Memory B cell (primary cell): ENCODE measurements at regions not wholly inside any gene's neighbourhood (a gene's known extent, or its start where the extent isn't known, plus 50 kb on each side); places are given as distances from the start of the nearest gene placed in this dataset.

ENCODE experiments used
- ATAC-seq: fragments of 150-1000 bp; cut with Tn5 transposase; 2 replicates; pipeline ENCODE4 v1.10.0; 2021; ENCODE audit warnings: low read depth, mild to moderate bottlenecking, moderate library complexity
- DNase-seq, 2 donors: peaks; one replicate each; pipeline ENCODE4 v3.0.0; 2022; ENCODE audit warnings: low spot score in 2 of 2
- H3K27ac Mint-ChIP-seq: one replicate; pipeline ENCODE4 v1.8.0; 2022; ENCODE audit warnings: mild to moderate bottlenecking, moderate library complexity, mixed read lengths
- H3K27me3 Mint-ChIP-seq: one replicate; pipeline ENCODE4 v1.8.0; 2022; ENCODE audit warnings: mixed read lengths
- H3K36me3 Mint-ChIP-seq: one replicate; pipeline ENCODE4 v1.8.0; 2022; ENCODE audit warnings: mild to moderate bottlenecking, mixed read lengths
- H3K4me1 Mint-ChIP-seq: one replicate; pipeline ENCODE4 v1.8.0; 2022; ENCODE audit warnings: mixed read lengths
- H3K4me3 Mint-ChIP-seq: one replicate; pipeline ENCODE4 v1.8.0; 2022; ENCODE audit warnings: mild to moderate bottlenecking, moderate library complexity, mixed read lengths
- H3K9me3 Mint-ChIP-seq: one replicate; pipeline ENCODE4 v1.8.0; 2022; ENCODE audit warnings: mixed read lengths

DNA sequence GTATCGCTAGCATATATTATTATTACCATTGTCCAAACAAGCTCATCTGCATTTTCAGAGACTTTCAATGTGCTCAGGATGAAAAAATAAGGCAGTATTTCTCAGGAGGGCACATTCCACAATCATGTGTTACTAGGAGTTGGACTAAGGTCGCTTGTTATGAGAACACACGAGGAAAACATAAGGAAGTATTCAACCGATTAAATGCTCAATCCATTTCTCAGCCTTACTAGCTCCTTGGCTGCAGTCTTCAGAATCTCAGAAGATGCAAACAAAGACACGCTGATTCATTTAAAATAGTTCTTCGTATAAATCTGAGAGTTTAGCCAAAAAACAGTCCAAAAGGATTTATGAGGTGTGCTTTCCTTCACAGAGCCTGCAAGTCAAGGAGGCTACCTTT lies 82.0 kb upstream of the JAK1 start:
- Mint-ChIP-seq H3K27me3 (no peaks in the 10 kb centered on the region), H3K9me3 (no peaks in the 10 kb centered on the region), H3K27ac (no peak overlapping the region), H3K36me3 (peaks cover 5% of the 10 kb centered on the region), H3K4me1 (peaks cover 10% of the 10 kb centered on the region), H3K4me3 (no peak overlapping the region)
- no peak for ATAC-seq
- DNase-seq, result no peak

DNA sequence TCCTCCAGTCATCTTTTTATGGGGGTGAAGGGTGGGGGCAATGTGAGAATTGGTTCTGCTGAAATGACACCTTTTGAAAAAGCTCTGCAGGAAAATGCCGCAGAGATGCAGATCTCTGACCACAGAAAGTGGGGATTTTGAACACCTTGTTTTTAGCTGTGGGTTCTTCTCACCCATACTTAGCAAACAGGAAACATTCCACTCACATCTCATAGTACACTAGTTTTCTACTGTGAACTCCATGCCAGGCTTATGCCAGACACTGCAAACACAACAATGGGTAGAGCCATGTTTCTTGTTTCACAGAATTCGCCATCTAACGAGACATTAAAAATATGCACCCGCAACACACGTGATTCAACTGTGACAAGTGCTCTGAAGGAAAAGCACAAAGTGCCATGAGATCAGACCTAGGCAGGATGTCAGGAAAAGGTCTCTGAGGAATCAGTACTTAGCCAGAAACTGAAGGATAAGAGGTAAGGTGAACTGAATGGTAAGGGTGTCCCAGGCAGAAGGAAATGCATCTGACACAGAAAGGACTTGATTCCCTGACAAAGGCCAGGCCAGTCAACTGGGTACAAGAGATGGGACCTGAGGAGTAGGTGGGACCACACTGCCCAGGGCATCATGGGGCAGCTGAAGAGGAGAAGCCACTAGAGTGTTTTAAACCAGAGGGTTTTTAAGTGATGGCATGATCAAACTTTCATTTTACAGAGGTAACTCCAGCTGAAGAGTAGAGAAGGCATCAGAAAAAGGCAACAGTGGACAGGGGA lies 83.8 kb upstream of the JAK1 start:
- Mint-ChIP-seq H3K4me3 (no peak overlapping the region), H3K27me3 (no peaks in the 10 kb centered on the region), H3K36me3 (peaks cover 7% of the 10 kb centered on the region), H3K9me3 (no peaks in the 10 kb centered on the region), H3K27ac (no peak overlapping the region), H3K4me1 (peaks cover 7% of the 10 kb centered on the region)
- no peak for DNase-seq
- no peak for ATAC-seq

DNA sequence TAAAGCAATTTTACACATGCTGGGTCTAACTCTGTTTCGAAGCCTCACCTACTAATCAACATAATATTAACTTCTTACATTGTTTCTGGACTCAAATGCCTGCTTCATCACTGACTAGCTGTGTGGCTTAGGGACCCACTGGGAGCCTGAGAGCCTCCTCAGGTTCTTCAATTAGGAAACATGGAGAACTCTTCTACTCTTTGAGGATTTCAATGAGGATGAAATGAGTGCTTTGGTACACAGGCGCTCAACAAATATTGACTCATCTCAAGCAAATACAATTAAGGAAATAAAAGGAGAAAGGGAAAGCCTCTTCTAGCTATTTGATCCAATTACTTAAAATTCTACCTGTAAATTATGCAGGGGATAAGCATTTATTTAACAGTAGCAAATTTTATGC lies 84.4 kb upstream of the JAK1 start:
- DNase-seq (no peak), ATAC-seq (no peak)
- peaks cover 7% of the 10 kb centered on the region for H3K4me1 Mint-ChIP-seq
- no peak overlapping the region for H3K27ac Mint-ChIP-seq
- H3K9me3 Mint-ChIP-seq, result no peaks in the 10 kb centered on the region
- H3K36me3 Mint-ChIP-seq, result peaks cover 11% of the 10 kb centered on the region
- no peak overlapping the region for H3K4me3 Mint-ChIP-seq
- no peaks in the 10 kb centered on the region for H3K27me3 Mint-ChIP-seq

DNA sequence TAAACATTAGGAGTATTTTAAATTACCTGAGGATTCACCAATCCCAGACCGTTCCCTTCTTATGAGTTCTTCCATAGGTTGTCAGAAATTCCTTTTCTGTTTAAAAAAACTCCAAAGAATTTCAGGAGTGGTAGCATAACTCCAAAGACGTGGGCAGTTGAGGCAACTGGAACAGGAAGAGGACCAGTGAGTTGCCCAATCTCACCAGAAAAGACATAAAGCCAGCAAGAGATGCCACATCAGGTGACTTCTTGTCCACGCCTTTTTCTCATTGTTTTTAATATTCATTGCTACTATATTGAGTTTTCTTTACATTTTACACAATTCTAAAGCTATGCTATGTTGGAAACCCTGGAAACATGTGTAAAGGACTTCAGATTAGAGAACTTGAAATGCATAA lies 88.1 kb upstream of the JAK1 start:
- Mint-ChIP-seq H3K27ac (no peak overlapping the region), H3K9me3 (no peaks in the 10 kb centered on the region), H3K4me1 (peaks cover 4% of the 10 kb centered on the region), H3K27me3 (no peaks in the 10 kb centered on the region), H3K36me3 (peaks cover 23% of the 10 kb centered on the region), H3K4me3 (no peak overlapping the region)
- ATAC-seq, result no peak
- DNase-seq, result no peak

- H3K27me3 Mint-ChIP-seq, result no peaks in the 10 kb centered on the region
- H3K27ac Mint-ChIP-seq, result no peak overlapping the region
- no peak for DNase-seq
- H3K4me3 Mint-ChIP-seq, result no peak overlapping the region
- H3K36me3 Mint-ChIP-seq, result peaks cover 23% of the 10 kb centered on the region
- peaks cover 7% of the 10 kb centered on the region for H3K4me1 Mint-ChIP-seq
- no peak for ATAC-seq
- no peaks in the 10 kb centered on the region for H3K9me3 Mint-ChIP-seq
Measured at GRCh38 chr1:65055747-65056146, 89.4 kb upstream of the JAK1 start.

GRCh38 chr1:65056234-65056633 lies 89.9 kb upstream of the JAK1 start:
- no peaks in the 10 kb centered on the region for H3K27me3 Mint-ChIP-seq
- H3K9me3 Mint-ChIP-seq, result no peaks in the 10 kb centered on the region
- no peak overlapping the region for H3K4me3 Mint-ChIP-seq
- H3K27ac Mint-ChIP-seq, result no peak overlapping the region
- no peak for DNase-seq
- H3K4me1 Mint-ChIP-seq, result peaks cover 9% of the 10 kb centered on the region
- no peak for ATAC-seq
- peaks cover 23% of the 10 kb centered on the region for H3K36me3 Mint-ChIP-seq

DNA sequence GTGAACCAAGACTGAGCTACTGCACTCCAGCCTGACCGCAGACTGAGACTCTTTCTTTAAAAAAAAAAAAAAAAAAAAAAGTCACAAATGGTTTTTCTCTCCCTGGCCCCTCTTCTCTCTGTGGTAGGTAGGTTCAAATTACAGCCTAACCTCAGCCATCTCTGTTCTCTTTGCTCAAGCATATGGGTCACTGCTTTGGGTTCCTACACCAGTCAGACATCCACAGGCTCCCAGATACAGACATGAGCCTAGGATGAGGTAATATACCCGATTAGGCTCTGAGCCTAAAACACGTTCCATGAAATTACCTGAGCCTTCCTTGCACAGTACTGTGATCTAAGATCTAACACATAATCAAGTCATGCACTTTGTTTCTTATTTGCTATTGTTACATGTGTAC lies 90.5 kb upstream of the JAK1 start:
- DNase-seq (no peak), ATAC-seq (no peak)
- no peak overlapping the region for H3K4me3 Mint-ChIP-seq
- peak overlapping the region; percentile 62 for H3K27ac Mint-ChIP-seq
- H3K9me3 Mint-ChIP-seq, result no peaks in the 10 kb centered on the region
- H3K4me1 Mint-ChIP-seq, result peaks cover 9% of the 10 kb centered on the region
- H3K36me3 Mint-ChIP-seq, result peaks cover 23% of the 10 kb centered on the region
- H3K27me3 Mint-ChIP-seq, result no peaks in the 10 kb centered on the region

- H3K4me3 Mint-ChIP-seq, result no peak overlapping the region
- no peaks in the 10 kb centered on the region for H3K27me3 Mint-ChIP-seq
- H3K4me1 Mint-ChIP-seq, result peaks cover 28% of the 10 kb centered on the region
- H3K27ac Mint-ChIP-seq, result no peak overlapping the region
- DNase-seq (no peak), ATAC-seq (no peak)
- H3K36me3 Mint-ChIP-seq, result peaks cover 23% of the 10 kb centered on the region
- H3K9me3 Mint-ChIP-seq, result no peaks in the 10 kb centered on the region
Measured at GRCh38 chr1:65059930-65060538, 88.0 kb upstream of the AK4 start.

DNA sequence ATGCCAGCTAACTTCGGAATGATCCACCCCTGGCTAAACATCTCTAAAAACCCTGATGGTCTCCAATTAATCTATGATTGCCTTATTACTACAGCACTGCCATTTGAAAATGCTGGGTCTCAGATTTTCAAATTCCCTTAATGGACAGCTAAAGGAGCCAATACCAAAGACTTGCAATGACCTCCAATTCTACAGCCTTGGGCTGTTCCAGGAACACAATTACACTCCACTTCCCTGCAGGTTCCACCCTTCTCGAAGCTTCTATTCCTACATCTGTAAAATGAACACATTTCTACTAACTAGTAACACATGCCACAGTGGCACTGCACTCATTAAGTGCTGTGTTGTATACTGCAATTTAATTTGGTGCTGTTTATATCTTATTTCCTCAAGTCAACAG lies 85.7 kb upstream of the AK4 start:
- peaks cover 7% of the 10 kb centered on the region for H3K36me3 Mint-ChIP-seq
- H3K4me1 Mint-ChIP-seq, result peaks cover 38% of the 10 kb centered on the region
- no peaks in the 10 kb centered on the region for H3K9me3 Mint-ChIP-seq
- ATAC-seq (no peak), DNase-seq (no peak)
- H3K4me3 Mint-ChIP-seq, result no peak overlapping the region
- H3K27ac Mint-ChIP-seq, result peak overlapping the region; percentile 56
- no peaks in the 10 kb centered on the region for H3K27me3 Mint-ChIP-seq

DNA sequence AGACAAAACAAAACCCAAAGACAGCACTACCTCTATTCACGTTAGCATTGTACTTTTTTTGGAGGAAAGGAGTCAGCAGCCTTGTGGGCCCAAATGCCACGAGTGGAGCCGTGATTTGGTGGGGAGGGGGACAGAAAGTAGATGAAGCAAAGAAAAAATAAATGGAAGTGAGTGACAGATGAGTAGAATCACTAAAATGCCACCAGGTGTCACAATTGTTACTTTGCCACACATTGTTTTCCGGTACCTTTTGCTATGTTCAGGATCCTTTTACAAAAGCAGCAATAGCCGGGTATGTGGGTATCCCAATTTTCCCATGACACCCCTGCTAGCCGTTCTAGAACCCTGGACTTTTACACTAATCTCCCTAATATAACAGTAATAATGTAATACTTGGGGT lies 85.0 kb upstream of the AK4 start:
- Mint-ChIP-seq H3K4me3 (no peak overlapping the region), H3K4me1 (peaks cover 38% of the 10 kb centered on the region), H3K36me3 (peaks cover 4% of the 10 kb centered on the region), H3K9me3 (no peaks in the 10 kb centered on the region), H3K27ac (peak overlapping the region; percentile 56), H3K27me3 (no peaks in the 10 kb centered on the region)
- no peak for DNase-seq
- ATAC-seq, result no peak

GRCh38 chr1:65064981-65065380 lies 83.0 kb upstream of the AK4 start:
- Mint-ChIP-seq H3K9me3 (no peaks in the 10 kb centered on the region), H3K27me3 (no peaks in the 10 kb centered on the region), H3K36me3 (peaks cover 3% of the 10 kb centered on the region), H3K27ac (peak overlapping the region; percentile 99), H3K4me1 (peaks cover 40% of the 10 kb centered on the region), H3K4me3 (peak overlapping the region; percentile 98)
- ATAC-seq, result no peak
- DNase-seq, result no peak

GRCh38 chr1:65065524-65066418 lies 82.2 kb upstream of the AK4 start:
- Mint-ChIP-seq H3K27ac (peak overlapping the region; percentile 99), H3K4me3 (peak overlapping the region; percentile 98), H3K27me3 (no peaks in the 10 kb centered on the region), H3K36me3 (peaks cover 3% of the 10 kb centered on the region), H3K9me3 (no peaks in the 10 kb centered on the region), H3K4me1 (peaks cover 41% of the 10 kb centered on the region)
- ATAC-seq (no peak), DNase-seq (peak in 1 of 2 donors; percentile 25)

DNA sequence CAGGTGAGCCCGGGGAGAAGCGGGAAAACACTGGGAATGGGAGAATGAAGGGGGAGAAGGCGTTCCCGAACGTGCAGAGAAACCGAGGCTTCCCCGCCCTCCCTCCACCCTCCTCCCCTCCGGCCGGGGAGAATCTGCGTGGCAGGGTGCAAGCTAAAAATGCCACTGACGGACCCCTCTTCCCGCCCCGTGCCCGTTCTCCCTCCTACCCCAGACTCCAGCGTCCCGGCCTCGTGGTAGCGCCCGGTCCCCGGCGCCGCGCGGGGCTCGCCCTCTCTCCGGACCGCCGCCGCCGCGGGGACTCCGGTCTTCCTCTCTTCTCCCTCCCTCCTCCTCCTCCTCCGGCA lies 81.6 kb upstream of the AK4 start:
- peak overlapping the region; percentile 98 for H3K4me3 Mint-ChIP-seq
- DNase-seq (no peak), ATAC-seq (no peak)
- H3K36me3 Mint-ChIP-seq, result peaks cover 3% of the 10 kb centered on the region
- peak overlapping the region; percentile 99 for H3K27ac Mint-ChIP-seq
- H3K27me3 Mint-ChIP-seq, result no peaks in the 10 kb centered on the region
- H3K9me3 Mint-ChIP-seq, result no peaks in the 10 kb centered on the region
- H3K4me1 Mint-ChIP-seq, result peaks cover 39% of the 10 kb centered on the region

- peak; percentile 73 for ATAC-seq
- H3K4me1 Mint-ChIP-seq, result peaks cover 39% of the 10 kb centered on the region
Measured at GRCh38 chr1:65066766-65067490, 81.1 kb upstream of the AK4 start.

More at GRCh38 chr1:65066766-65067490, 81.1 kb upstream of the AK4 start:
- Mint-ChIP-seq H3K4me3 (peak overlapping the region; percentile 98), H3K27ac (peak overlapping the region; percentile 99), H3K36me3 (peaks cover 3% of the 10 kb centered on the region), H3K9me3 (no peaks in the 10 kb centered on the region), H3K27me3 (no peaks in the 10 kb centered on the region)
- peak; percentile 82 to 88 for DNase-seq
